GM03348 (cell line): ENCODE measurements at regions not wholly inside any gene's neighbourhood (a gene's known extent, or its start where the extent isn't known, plus 50 kb on each side); places are given as distances from the start of the nearest gene placed in this dataset.
"Not testable (repeated sequence)": the region's sequence is repeated elsewhere in the genome, so short reads cannot be mapped to it uniquely, and the experiment has no call there.

Source experiments
- DNase-seq: peaks from one replicate; pipeline ENCODE4 v3.0.0; 2012; ENCODE audit warnings: low spot score

DNA sequence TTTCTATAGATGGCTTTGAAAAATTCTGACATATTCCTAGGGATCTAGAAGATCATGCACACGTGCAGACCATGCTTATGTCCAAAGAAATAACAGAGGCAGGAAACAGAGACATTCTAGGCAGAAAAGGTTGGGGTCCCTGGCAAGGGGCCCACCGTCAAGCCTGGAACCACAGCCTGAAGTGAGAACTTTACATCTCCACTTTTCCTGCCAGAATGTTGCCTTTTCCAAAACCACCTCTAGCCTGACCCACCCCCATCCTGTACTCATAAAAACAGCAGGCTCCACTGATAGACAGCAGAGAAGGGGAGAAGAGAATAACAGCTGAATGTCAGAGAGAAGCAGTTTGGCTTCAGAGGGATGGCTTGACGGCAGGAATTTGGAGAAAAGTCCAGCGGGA is 257.3 kb upstream of the NT5E start:
- no peak for DNase-seq

DNA sequence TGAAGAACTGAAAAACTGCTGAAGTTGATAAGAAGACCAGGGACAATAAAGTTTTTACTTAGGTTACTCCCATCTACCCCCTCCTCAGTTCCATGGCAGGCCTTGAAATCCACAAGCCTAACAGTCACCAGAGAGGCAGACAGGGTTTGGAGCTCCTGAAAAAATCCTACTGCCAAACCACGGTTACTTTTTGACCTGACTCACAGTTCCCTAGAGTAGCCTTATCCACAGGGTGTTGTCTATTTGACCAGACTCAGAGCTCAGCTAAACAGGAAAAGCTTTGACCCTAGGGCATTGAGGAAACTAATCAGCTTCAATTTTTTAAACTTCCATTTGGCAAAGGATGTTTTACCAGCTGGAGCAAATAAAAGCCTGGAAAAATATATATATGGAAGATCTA is 257.7 kb upstream of the NT5E start:
- peak; percentile 68 for DNase-seq

DNA sequence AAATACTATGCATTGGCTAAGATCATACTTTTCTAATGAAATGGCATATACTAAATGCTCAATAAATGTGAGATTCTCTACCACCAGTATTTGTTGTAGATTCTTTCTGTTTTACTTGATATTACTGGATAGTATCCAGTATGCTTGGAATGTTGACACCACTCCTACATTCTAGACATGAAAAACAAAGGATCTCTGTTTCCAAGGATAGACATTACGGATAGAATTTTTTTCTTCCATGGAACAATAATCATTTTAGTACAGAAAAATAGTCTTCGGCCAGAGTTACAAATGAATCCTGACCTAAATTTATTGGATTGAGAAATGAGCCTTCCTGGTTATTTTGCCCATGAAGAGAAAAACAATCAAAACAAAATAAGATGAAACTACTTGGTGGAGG is 258.2 kb upstream of the NT5E start:
- peak; percentile 60 for DNase-seq

DNA sequence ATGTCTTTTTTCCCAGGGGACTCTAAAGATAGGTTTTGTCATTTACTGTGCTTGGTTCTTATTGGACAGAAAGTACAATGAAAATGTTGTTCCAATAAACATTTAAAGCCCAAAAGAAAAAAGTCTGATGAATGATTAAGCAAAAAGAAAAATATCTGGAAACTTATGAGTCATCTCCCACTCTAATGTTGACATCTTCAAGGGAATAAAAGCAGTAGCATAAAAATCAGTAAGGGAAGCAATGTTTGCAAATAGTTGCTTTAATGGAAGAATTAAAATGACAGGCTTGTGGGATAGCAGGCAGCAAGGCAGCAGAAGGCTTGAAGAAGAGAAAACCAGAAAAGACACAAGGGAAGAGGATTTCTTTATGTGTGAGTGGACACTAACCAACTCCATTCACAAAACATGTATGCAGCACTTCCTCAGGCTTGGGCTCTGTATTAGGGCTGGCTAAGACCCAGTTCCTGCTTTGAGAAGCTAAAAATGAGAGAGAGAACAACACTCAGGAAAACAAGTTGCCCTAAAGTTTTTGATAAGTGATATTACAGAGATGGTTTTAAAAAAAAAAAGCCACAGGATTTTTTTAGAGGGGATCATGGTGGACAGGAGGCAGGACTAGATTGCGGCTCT is 263.2 kb upstream of the NT5E start:
- DNase-seq: peak; percentile 55

DNA sequence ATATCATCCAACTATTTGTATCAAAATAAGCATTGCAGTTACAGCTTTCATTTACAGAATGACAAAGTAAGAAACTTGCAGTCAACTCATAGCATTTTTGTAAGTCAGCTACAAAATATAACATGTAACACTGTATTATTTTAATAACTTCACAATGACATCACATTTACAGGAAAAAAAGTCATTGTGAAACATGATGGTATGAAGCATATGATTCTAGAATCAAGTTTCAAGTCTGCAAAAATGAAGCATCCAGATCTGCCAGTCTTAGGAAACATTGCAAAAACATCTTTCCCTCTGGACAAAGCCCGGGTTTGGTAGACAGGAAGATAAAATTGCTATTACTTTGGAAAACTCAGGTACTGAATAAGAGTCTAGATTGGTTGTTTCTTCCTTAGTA is 263.9 kb upstream of the NT5E start:
- peak; percentile 51 for DNase-seq

DNA sequence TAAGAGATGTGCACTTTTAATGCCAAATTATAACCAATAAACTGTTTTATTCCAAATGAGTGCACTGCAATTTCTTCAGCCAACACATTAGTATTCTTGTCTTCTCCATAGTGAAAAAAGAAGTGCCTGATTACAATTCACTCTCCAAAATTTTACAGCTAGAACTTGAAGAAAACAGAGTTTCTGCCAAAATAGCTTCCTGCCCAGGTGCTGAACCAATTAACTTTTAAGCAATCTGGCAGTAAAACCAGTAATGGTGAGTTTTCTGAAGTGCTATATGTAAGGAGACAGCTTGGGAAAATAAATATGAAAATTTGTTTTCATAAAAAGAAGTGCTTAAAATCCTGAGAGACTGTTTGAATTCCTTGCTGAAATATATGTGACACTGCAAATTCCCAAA is 266.0 kb upstream of the NT5E start:
- no peak for DNase-seq

DNA sequence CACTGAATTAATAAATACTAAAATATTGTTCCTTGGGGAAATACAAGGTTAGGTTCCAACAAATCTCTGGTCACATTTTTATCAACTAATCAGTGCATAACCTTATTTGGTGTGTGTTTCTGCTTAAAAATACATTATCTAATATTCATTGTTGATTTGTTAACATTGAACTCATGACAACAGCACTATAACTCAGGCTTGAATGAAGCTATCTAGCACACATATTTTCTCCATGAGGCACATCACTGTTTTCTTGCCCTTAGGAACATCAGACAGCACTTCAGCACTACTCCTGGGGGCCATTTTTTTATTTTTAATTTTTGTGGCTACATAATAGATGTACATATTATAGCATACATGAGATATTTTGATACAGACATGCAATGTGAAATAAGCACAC is 277.2 kb upstream of the NT5E start:
- no peak for DNase-seq

DNA sequence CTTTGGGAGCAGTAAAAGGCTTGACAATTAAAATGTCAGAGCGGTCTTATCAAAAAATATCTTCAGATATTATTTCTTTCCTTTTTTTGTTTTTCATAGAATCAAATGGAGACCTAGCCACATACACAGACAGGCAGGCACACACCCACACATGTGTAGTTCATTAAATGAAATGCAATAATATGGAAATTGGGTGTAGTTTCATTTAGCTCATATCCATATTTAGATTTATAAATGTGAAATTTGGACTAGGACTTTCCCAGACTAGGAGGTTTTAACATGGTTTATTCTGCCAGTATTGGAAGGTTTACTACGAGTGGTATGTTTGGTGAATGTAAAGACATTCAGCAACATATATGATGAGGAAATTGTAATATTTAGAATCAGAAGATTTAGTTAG is 277.7 kb upstream of the NT5E start:
- no peak for DNase-seq

DNA sequence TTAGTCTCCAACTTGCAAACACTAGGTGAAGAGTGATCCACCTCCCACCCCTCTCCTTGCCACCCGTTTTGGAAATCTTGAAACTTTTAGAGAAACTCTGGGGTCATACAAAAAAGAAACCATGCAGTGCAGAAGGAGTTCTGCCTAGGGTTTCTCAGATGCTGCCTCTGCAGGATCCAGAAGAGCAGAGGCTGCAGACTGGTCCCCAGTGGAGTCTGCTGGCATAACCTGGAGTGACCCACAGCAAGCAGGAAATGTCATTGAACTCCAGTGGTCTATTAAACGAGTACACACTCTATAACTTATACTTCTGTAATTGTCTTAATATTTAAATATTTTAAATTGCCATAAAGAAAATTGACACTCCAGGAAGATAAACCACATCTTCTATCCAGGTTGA is 280.7 kb upstream of the NT5E start:
- no peak for DNase-seq

DNA sequence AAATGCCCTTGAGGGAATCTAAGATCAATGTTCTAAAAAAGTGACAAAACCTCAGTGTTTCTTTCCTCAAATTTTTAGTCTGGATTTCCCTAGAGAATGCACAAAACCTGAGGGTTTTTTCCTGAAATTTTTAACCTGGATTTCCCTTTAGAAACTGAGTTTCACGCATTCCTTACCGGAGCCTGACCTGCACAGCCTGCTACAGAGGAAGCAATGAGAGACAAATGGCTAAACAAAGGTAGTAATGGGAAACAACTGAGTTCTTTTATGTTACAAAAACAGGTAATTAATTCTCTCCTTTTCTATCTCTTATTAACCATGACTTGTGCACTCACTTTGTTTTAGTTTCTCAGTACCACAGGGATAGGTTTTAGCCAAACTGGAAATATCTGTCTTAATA is 281.7 kb upstream of the NT5E start:
- no peak for DNase-seq

DNA sequence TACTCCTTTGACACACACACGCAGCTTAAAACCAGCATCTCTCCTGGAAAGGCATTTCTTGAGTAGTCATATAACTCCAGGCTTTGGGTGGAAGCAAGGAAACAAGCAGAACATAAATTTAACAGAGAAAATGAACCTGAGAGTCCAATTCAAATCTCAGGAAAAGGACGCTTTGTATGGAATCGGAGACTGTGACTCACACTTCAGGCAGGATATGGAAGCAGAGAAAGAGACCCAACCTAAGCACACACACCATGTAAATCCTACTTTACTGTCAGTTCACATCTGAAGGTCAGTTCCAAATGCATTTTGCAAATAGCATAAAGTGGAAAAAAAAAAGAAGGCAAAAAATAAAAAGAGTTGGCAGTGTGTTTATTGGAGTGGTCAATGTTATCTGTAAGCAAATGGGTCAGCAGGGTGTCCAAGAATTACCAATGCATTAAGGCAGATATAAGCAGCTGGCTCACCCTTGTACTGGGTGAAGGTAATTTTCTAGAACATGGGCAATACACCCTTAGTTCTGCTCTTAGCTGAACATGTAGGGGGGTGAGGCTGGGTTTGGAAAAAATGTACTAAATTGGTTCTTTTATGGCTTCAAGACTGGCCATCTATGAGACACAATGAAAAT is 283.7 kb upstream of the NT5E start:
- DNase-seq: no peak

DNA sequence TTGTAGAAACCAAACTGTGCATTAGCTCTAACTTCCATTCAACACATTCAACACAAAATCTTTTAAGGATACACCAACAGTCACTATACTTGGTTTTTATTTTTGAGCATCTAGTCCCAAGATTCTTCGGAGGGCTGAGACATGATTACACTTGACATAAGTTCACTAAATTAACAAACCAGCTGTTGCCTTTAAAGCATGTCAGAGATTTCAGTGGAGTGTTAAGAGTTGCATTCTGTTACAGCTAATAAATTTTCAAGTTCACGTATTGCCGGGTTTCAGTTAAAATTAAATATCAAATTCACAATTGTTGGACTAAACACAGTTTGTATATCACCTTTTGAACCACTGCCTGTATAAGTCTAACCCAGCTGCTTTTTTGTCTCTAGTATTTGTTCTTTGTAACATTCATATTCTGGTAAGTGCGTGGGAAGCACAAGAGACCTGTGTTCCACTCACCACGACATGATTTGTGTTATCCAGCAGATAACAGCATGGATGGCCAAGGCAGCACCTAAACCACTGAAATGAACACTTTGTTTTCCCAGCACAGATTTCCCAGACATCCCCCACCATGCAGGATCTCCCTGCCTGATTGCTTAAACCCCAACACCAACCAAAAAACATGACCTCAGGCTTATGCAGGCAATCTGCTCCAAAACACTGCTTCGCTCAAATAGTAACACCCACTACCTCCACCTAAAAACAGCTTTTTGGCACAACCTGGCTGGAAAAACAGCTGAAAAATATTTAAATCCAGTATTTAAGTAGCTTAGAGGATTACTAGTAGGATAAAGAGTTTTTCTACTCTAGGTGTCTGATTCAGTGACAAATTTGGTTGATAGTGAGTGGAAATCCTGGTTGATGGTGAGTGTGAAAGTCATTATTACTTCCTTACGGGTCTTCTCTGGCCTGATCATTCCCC is 286.5 kb upstream of the NT5E start:
- no peak for DNase-seq

DNA sequence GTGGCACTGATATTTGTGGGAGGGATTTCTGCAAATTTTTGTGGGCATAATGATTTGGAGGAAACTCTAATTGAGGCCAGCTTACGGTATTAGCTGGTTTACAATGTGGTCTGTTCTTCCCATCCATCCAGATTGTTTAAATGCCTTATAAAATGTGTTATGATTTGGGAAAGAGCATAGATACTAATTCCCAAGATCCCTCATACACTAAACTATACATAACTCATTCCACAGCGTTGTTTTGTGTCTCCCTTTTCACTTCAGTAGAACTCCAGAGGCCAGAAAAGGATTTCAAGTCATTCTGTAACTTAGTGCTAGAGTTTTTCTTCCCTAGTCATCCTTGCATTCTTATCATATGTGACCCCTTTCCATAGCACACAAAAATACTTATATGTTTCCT is 292.6 kb upstream of the NT5E start:
- DNase-seq: no peak

DNA sequence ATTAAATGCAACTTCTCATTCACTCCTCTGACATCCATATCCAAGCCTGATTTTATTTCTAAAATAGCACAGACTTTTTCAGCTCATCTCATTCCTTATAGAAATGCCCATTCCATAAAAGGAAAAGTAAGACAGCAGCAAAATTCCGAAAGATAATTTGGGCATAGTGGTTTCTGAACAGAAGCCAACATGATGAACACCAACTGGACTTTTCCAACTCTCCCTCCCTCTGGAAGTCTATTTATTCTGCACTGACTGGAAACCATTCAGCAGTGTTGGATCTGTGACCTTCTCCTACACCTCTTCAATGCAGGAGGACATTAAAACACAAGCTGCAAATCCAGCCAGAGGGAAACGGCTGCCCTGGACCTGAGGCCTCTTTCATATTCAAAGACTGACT is 306.2 kb upstream of the NT5E start:
- DNase-seq: peak; percentile 23

DNA sequence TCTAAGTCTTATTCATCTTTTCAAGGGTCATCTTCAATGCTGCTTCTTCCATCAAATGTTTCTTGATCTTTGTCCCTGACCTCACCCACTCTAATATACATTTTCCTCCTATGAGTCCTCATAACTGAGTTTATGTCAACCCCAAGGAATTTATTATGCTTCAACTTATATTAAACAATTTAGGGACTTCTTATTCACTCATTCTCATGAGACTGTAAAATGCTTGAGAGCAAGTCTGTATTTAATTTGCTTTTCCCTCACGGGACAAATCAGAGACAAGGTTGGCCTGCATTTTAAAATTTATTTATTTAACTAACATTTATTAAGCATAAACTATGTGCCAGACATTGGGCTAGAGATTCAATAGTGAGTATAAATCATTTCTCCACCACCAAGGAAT is 312.0 kb upstream of the NT5E start:
- no peak for DNase-seq

DNA sequence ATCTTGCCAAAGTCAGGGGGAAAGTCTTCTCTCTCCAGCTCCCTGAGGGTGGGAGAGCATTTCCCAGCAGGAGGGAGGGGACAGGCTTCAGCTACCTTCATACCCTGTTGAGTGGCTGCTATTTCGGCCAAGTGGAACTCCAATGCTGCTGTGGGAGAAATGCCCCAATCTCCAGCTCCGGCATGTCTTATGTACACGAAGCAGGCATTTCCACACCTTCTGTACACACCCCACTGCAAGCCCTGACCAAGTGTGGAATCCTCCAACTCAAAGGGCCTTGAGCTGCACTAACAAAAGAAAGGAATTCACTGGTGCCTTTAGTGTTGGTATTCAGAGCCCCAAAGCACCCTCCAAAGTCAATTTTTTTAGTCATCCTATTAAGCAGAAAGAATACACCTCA is 313.6 kb upstream of the NT5E start:
- no peak for DNase-seq

DNA sequence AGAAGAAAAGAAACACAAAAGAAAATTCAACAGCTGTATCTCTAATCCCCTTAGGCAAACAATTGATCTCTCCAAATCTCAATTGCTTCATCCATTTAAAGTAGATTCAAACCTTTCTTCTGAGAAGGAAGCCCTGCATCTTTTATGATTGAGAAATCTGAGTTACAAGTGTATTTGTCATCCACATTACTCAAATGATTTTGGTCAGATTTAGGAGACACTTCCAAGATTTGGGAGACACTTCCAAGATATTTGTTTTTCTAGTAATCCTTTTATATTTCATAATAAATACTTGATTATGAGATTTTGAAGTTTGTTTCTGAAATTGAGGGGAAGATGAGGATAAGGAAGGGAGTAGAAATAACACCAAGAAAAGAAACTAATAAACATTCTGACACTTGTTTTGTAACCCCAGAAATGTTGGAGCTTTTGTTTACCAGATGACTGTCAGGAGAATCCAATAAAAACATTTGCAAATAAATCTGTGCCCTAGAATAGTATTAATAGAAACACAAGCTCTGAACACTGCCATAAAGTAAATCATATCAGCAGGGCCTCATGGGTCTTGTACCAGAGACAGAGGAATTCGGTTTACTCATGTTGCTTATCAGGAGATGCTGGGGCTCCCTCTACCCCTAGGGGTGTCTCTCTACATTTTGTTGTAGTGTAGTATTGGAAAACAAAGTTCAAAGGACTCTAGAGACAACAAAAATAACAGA is 314.3 kb upstream of the NT5E start:
- peak; percentile 64 for DNase-seq

DNA sequence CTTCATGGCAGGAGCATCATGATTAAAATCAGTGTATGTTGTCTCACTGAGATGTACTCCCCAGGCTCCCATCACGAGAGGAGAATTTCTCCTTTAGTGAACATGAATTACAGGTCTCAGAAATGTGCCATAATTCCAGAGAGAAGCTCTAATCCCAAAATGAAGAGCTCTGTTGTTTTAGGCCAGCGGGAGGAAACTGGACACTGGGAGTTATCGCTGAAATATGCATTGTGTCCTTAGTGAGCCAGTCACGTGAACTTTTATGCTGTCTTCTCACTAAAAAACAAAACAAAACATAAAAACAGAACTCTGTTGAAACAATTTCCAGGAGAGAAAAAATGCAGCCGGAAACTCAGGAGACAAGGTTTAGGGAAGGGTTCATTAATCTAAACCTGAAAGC is 315.7 kb upstream of the NT5E start:
- DNase-seq: no peak

DNA sequence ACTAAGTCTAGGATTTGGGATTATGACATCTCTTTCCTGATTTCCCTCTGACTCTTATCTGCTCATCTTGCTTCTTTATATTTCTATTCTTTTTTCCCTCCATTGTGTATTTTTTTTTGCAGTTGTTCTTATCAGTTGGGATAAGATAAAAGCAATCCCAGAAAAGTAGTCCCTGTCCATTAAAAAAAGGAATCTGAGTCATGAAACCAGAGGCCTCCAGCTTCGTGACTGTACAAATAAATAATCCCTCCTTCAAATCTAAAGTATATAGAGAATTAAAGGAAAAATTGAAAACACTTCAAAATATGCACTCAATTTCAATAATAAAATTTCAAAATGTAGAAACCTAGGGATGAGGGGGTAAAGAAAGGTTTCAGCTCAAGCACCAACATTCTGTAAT is 317.8 kb upstream of the NT5E start:
- no peak for DNase-seq

DNA sequence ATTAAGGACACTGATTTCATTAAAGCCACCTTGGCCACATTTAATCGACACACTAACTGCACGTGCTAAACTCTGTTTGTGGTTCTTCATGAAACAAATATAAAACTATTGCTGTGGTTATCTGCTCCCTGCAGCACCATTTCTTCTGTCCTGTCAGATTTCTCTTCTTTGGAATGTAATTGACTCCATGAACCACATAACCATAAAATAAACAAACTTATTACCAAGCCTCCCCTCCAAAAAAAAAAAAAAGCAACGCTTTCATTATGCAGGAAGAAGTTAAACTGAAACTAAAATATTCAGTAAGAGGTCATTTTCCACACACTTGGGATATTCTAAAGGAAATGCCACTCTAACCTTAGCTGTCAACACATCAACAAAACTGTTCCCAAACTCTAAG is 319.1 kb upstream of the NT5E start:
- DNase-seq: no peak

DNA sequence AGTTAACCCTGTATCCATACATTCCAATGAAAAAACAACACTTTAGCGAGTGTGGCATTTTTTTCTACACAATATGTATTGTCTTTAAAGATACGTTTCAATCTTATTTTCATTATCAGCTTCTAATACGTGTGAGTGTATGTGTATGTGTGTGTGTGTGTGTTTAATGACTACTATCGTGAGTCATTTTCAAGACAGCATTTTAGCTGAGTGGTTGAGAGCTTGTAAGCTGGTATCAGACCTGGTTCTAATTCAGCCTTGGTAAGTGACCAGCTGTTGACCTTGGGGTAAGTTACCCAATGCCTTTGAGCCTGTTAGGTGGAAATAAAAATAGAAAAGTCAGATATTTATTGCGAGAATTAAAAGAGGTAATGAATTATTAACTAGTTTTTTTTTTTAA is 320.0 kb upstream of the NT5E start:
- no peak for DNase-seq

DNA sequence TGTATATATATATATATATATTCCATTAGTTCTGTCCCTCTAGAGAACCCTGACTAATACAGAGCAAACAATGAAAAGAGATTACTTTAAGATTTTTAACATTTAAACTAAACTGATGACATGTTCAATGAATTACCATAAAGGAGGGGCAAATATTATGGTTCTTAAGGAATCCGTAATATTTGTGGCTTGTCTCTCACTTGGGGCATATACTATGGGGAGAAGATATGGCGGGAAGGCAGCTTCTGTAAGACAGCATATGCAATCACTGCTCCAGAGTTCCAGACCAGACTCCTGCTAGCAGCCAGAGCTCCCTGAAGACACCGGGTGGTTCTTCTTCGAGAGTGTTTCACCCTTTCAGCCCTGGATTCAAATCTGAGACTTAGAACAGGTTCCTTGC is 321.1 kb upstream of the NT5E start:
- no peak for DNase-seq

DNA sequence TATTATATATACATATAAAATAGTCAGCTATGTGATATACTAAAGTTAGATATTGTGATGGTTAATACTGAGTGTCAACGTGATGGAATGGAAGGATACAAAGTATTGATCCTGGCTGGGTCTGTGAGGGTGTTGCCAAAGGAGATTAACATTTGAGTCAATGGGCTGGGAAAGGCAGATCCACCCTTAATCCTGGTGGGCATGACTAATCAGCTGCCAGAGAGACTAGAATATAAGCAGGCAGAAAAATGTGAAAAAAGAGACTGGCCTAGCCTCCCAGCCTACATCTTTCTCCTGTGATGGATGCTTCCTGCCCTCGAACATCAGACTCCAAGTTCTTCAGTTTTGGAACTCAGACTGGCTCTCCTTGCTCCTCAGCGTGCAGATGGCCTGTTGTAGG is 321.6 kb upstream of the NT5E start:
- not testable (repeated sequence) for DNase-seq
